Muscle of leg (tissue), 3 donors: ENCODE measurements at regions not wholly inside any gene's neighbourhood (a gene's known extent, or its start where the extent isn't known, plus 50 kb on each side); places are given as distances from the start of the nearest gene placed in this dataset.

Experiments
- DNase-seq: peaks from one replicate; pipeline ENCODE4 v3.0.0; 2013
- H3K27ac ChIP-seq: one replicate; pipeline ENCODE4 v1.5.1; 2013; ENCODE audit warnings: mild to moderate bottlenecking, low read length, control low read depth
- H3K27me3 ChIP-seq: one replicate; pipeline ENCODE4 v1.6.1; 2013; ENCODE audit warnings: low read length; ENCODE audit not compliant: control insufficient read depth, insufficient read depth
- H3K36me3 ChIP-seq: one replicate; pipeline ENCODE4 v1.6.1; 2013; ENCODE audit warnings: low read length; ENCODE audit not compliant: control insufficient read depth, insufficient read depth
- H3K4me1 ChIP-seq: one replicate; pipeline ENCODE4 v1.6.1; 2013; ENCODE audit warnings: low read length; ENCODE audit not compliant: control insufficient read depth, insufficient read depth
- H3K4me3 ChIP-seq: one replicate; pipeline ENCODE4 v1.5.1; 2013; ENCODE audit warnings: low read length, control low read depth
- H3K9me3 ChIP-seq: replicated peaks from 2 replicates; pipeline ENCODE4 v1.6.1; 2013; ENCODE audit warnings: low read depth, low read length; ENCODE audit not compliant: control insufficient read depth
- WGBS: methylation state at CpG from one replicate; pipeline ENCODE4 v1.1.5; 2013; ENCODE audit warnings: missing lambda C conversion rate; ENCODE audit not compliant: insufficient coverage; 5-methylcytosine and 5-hydroxymethylcytosine counted together

DNA sequence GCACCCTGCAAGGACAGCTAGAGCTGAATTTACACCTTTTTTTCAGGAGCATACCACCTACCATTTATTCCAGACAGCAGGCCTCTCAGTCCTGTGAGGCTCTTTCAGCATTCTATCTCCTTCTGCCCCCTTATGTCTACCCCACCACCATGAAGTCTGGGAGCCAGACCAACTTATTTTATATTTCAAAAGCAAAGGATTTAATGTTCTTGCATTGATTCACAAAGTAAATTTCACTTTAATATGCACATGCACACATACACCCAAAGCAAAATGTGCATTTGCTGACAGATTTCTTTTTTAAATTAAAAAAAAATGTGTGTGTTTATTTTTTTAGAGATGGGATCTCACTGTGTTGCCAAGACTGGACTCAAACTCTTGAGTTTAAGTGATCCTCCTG lies 264.2 kb upstream of the LRRC3B start:
- Histone ChIP-seq H3K27ac (no peak overlapping the region), H3K36me3 (no peaks in the 10 kb centered on the region), H3K4me3 (no peak overlapping the region), H3K9me3 (no peaks in the 10 kb centered on the region), H3K27me3 (no peaks in the 10 kb centered on the region), H3K4me1 (no peaks in the 10 kb centered on the region)
- no peak for DNase-seq

DNA sequence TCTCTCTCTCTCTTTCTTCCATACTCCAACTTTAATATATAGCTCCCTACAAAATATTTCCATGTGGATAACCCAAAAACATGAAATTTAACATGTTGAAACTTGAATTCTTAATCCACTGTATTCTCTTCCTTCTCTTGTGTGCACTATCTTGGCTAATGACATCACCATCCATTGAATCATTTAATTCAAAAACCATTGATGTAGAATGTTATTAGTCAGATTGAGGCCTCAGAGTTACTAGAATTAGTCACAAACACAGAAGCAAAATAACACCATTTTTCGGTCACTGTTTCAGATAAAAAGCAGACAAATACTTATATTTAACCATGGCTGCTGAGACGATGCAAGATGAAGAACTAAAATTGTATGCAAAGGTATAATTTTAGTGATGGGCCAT lies 256.9 kb upstream of the LRRC3B start:
- H3K27me3 ChIP-seq: no peaks in the 10 kb centered on the region
- no peaks in the 10 kb centered on the region for H3K4me1 ChIP-seq
- no peak overlapping the region for H3K27ac ChIP-seq
- no peak overlapping the region for H3K4me3 ChIP-seq
- no peaks in the 10 kb centered on the region for H3K36me3 ChIP-seq
- H3K9me3 ChIP-seq: no peaks in the 10 kb centered on the region
- WGBS: no CpG with 5 or more reads among the region's 2 CpGs
- DNase-seq: no peak

- H3K27me3 ChIP-seq: no peaks in the 10 kb centered on the region
These were observed 254.3 kb upstream of the LRRC3B start for GRCh38 chr3:26368312-26368711.

GRCh38 chr3:26369133-26369532 lies 253.4 kb upstream of the LRRC3B start:
- H3K4me3 ChIP-seq: no peak overlapping the region
- no peak overlapping the region for H3K27ac ChIP-seq
- H3K9me3 ChIP-seq: no peaks in the 10 kb centered on the region
- H3K4me1 ChIP-seq: no peaks in the 10 kb centered on the region
- WGBS: 93% methylated on average over 4 of the region's 7 CpGs
- H3K27me3 ChIP-seq: no peaks in the 10 kb centered on the region
- no peak for DNase-seq
- no peaks in the 10 kb centered on the region for H3K36me3 ChIP-seq

More at GRCh38 chr3:26368312-26368711, 254.3 kb upstream of the LRRC3B start:
- no peaks in the 10 kb centered on the region for H3K4me1 ChIP-seq
- H3K36me3 ChIP-seq: no peaks in the 10 kb centered on the region
- H3K9me3 ChIP-seq: no peaks in the 10 kb centered on the region
- no peak overlapping the region for H3K4me3 ChIP-seq
- no peak for DNase-seq
- no peak overlapping the region for H3K27ac ChIP-seq

GRCh38 chr3:26375843-26376530 lies 246.6 kb upstream of the LRRC3B start:
- Histone ChIP-seq H3K27ac (no peak overlapping the region), H3K9me3 (no peaks in the 10 kb centered on the region), H3K4me1 (no peaks in the 10 kb centered on the region), H3K27me3 (no peaks in the 10 kb centered on the region), H3K4me3 (no peak overlapping the region), H3K36me3 (no peaks in the 10 kb centered on the region)
- 55% methylated on average over 2 of the region's 3 CpGs for WGBS
- DNase-seq: peak; percentile 24

DNA sequence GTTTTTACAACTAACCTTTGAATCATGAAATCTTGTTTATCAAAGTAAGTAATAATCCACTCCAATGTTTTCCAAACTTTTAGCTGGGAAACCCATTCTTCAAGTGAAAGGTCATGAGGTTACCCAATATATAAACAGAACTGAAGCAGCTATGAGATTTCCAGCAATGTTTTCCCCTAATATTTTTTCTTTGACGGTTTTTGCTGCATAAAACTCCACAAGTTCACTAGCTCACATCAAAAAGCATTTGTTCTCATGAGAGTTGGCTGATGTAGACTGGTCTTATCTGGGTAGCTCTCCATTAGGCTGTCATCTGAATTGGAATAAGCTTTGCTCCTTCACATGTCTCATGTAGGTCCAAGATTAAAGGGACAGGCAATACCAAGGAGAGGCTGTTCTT lies 241.2 kb upstream of the LRRC3B start:
- no peaks in the 10 kb centered on the region for H3K36me3 ChIP-seq
- WGBS: no CpG with 5 or more reads among the region's 1 CpG
- H3K4me1 ChIP-seq: no peaks in the 10 kb centered on the region
- DNase-seq: peak; percentile 2
- H3K4me3 ChIP-seq: no peak overlapping the region
- H3K27me3 ChIP-seq: no peaks in the 10 kb centered on the region
- H3K9me3 ChIP-seq: no peaks in the 10 kb centered on the region
- no peak overlapping the region for H3K27ac ChIP-seq

GRCh38 chr3:26406636-26407035 lies 215.9 kb upstream of the LRRC3B start:
- DNase-seq: no peak
- no peaks in the 10 kb centered on the region for H3K4me1 ChIP-seq
- H3K36me3 ChIP-seq: no peaks in the 10 kb centered on the region
- no peaks in the 10 kb centered on the region for H3K9me3 ChIP-seq
- H3K4me3 ChIP-seq: no peak overlapping the region
- no peak overlapping the region for H3K27ac ChIP-seq
- no CpG with 5 or more reads among the region's 2 CpGs for WGBS
- H3K27me3 ChIP-seq: no peaks in the 10 kb centered on the region

DNA sequence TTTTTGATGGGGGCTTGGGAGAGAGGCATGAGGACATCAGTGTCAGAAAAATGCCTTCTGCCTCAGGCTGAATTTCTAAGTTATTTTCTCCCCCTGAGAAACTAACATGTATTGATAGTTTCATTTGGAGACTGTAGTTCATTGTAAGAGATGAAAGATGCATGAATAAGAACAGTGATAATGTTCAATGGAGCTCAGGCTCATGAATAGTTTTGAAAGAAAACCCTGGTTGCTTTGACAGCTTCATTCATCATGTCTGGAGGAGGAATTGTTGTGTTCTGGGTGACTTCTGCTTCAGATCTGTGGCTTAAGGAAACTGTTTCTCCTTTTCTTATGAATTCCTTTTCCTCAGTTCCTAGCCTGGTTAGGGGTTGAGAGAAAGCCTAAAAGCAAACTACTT lies 204.0 kb upstream of the LRRC3B start:
- no peak for DNase-seq
- H3K4me3 ChIP-seq: no peak overlapping the region
- no peaks in the 10 kb centered on the region for H3K4me1 ChIP-seq
- no peaks in the 10 kb centered on the region for H3K27me3 ChIP-seq
- H3K27ac ChIP-seq: no peak overlapping the region
- no peaks in the 10 kb centered on the region for H3K9me3 ChIP-seq
- no peaks in the 10 kb centered on the region for H3K36me3 ChIP-seq

DNA sequence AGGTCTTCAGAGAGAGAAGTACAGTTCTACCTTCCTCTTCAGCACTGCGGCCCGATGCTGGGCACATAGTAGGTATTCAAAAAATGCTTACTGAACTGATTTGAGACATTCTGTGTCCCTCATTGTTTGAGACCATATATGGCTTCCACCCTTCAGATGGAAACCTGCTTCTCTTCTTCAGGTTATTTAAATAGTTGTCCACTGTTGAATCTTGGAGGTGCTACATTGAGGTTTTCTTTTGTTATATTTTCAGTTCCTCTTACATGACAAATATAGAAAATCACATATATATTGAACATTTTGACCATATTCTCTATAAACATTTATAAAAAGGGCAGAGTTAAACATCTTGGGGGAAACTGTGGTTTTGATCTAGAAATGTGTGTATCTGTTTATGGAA lies 200.2 kb upstream of the LRRC3B start:
- no peak for DNase-seq
- no peak overlapping the region for H3K27ac ChIP-seq
- no peak overlapping the region for H3K4me3 ChIP-seq
- no peaks in the 10 kb centered on the region for H3K36me3 ChIP-seq
- H3K9me3 ChIP-seq: no peaks in the 10 kb centered on the region
- no CpG with 5 or more reads among the region's 2 CpGs for WGBS
- no peaks in the 10 kb centered on the region for H3K4me1 ChIP-seq
- no peaks in the 10 kb centered on the region for H3K27me3 ChIP-seq

GRCh38 chr3:26425076-26425475 lies 197.5 kb upstream of the LRRC3B start:
- H3K36me3 ChIP-seq: no peaks in the 10 kb centered on the region
- H3K27ac ChIP-seq: no peak overlapping the region
- DNase-seq: no peak
- H3K27me3 ChIP-seq: no peaks in the 10 kb centered on the region
- no peaks in the 10 kb centered on the region for H3K4me1 ChIP-seq
- no peaks in the 10 kb centered on the region for H3K9me3 ChIP-seq
- no peak overlapping the region for H3K4me3 ChIP-seq
- WGBS: no CpG with 5 or more reads among the region's 3 CpGs

DNA sequence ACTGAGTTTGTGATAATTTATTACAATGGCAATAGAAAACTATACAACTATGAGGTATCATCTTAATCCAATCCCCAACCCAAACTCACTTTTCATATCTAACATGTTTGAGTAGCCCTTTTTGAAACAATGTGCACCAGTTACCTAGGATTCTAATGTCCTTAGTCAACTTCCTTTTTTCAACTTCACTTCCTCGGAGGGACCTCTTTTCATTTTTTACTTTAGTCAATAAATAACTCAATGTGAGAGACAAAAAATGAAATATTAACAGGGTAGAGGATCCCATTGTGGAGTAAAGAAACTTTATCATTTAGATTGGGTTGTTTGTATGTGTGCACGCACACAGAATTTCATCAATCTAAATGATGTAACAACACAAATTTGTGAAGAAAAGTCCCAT lies 193.6 kb upstream of the LRRC3B start:
- WGBS: no CpG with 5 or more reads among the region's 2 CpGs
- H3K36me3 ChIP-seq: no peaks in the 10 kb centered on the region

More for the DNA sequence above, 193.6 kb upstream of the LRRC3B start:
- Histone ChIP-seq H3K4me3 (no peak overlapping the region), H3K4me1 (no peaks in the 10 kb centered on the region), H3K9me3 (no peaks in the 10 kb centered on the region), H3K27ac (no peak overlapping the region), H3K27me3 (no peaks in the 10 kb centered on the region)
- no peak for DNase-seq
